GM06990 (cell line): ENCODE measurements at regions not wholly inside any gene's neighbourhood (a gene's known extent, or its start where the extent isn't known, plus 50 kb on each side); places are given as distances from the start of the nearest gene placed in this dataset.

Experiments used
- DNase-seq: peaks from one replicate; pipeline ENCODE4 v3.0.0-alpha.2; 2011; ENCODE audit not compliant: insufficient read length; ENCODE audit errors: extremely low read depth
- H3K27me3 ChIP-seq: replicated peaks from 2 replicates; pipeline ENCODE4 v1.6.0; 2011; ENCODE audit warnings: low read length; ENCODE audit not compliant: control insufficient read depth, insufficient read depth
- H3K36me3 ChIP-seq: 2 replicates; pipeline ENCODE4 v1.5.1; 2011; ENCODE audit warnings: low read length; ENCODE audit not compliant: control insufficient read depth, insufficient read depth
- H3K4me3 ChIP-seq: replicated peaks from 2 replicates; pipeline ENCODE4 v1.5.1; 2011; ENCODE audit warnings: low read depth, mild to moderate bottlenecking, control low read depth, low read length
- CTCF ChIP-seq: IDR thresholded peaks from 2 replicates; pipeline ENCODE4 v1.5.1; 2011; ENCODE audit warnings: low read length, control low read depth, mild to moderate bottlenecking, inconsistent platforms; ENCODE audit not compliant: insufficient read depth, poor library complexity, severe bottlenecking

GRCh38 chr12:115255962-115256361 lies 572.0 kb upstream of the TBX3 start:
- Histone ChIP-seq H3K36me3 (no peaks in the 10 kb centered on the region), H3K4me3 (no peak overlapping the region), H3K27me3 (no peaks in the 10 kb centered on the region)
- DNase-seq = no peak
- TF ChIP-seq CTCF = no peak

- TF ChIP-seq CTCF = no peak
- Histone ChIP-seq H3K4me3 (no peak overlapping the region), H3K27me3 (no peaks in the 10 kb centered on the region), H3K36me3 (no peaks in the 10 kb centered on the region)
- no peak for DNase-seq
These were observed 571.3 kb upstream of the TBX3 start for GRCh38 chr12:115255257-115255656.

DNA sequence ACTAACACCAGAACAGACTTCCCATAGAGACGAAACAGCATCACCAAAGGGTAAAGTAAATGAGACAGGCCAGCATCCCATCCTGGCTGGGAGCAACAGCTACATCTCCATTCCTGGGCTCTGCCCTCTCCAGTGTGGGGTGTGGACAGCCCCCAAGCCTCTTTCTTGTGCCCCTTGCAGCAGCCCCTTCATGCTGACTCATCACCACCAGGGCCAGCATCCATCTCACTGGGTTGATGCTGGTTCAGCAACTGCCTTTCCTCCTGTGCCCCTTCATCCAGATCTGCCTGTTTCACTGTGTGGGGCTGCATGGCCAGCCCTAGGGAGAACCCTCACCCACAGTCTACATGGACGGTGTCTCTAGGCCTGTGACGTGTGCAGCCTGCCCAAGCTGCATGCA lies 569.1 kb upstream of the TBX3 start:
- TF ChIP-seq CTCF = no peak
- Histone ChIP-seq H3K27me3 (no peaks in the 10 kb centered on the region), H3K36me3 (no peaks in the 10 kb centered on the region), H3K4me3 (no peak overlapping the region)
- DNase-seq = no peak

DNA sequence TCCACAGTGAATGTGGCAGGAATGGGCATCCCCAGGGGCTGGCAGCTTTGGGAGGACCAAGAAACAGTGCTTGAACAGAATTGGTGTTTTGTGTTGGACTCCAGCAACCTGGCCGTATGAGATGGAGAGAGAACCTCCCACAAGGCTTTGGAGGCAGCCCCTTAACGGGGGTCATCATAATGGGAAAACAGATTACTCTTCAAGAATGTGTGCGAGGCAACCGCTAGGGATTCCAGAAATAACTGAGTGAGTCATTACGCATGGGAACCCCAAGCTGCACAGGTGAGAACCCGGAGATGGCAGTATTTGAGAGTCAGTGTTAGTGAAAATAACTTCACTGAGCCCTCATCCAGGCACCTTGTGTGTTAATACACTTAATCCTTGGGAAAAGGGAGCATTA lies 567.8 kb upstream of the TBX3 start:
- no peaks in the 10 kb centered on the region for H3K27me3 ChIP-seq
- no peak overlapping the region for H3K4me3 ChIP-seq
- no peaks in the 10 kb centered on the region for H3K36me3 ChIP-seq
- DNase-seq = no peak
- TF ChIP-seq CTCF = no peak

DNA sequence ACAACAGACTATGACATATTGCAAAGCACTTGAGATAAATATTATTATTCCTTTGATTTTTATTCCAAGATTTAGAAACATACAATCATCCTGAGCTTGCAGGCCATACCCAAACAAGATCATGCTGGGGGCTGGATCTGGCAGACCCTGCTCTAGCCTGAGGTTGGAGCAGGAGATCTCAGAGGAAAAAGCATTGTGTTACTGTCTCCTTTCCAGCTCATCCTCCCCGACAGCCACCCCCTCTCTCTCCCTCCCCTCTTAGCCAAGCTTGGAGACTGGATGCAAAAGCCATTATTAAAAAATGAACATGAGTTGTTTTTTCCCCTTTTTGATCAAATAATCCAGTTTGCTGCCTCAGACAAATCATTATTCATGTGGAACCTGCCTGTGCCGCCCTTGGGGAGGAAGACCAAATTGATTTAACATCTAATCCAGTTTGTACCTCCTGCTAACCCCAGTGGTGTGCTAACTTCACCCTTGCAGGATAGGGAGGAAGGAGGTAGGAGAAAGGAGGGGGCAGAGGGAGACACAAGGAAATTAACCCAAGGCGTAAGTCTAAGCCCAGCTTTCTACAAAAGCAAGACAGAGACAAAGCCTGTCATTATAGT lies 565.8 kb upstream of the TBX3 start:
- Histone ChIP-seq H3K36me3 (no peaks in the 10 kb centered on the region), H3K27me3 (no peaks in the 10 kb centered on the region), H3K4me3 (no peak overlapping the region)
- TF ChIP-seq CTCF = no peak
- DNase-seq = no peak

GRCh38 chr12:115245020-115245419 lies 561.0 kb upstream of the TBX3 start:
- H3K4me3 ChIP-seq = no peak overlapping the region
- DNase-seq = no peak
- TF ChIP-seq CTCF = no peak
- H3K27me3 ChIP-seq = no peaks in the 10 kb centered on the region
- no peaks in the 10 kb centered on the region for H3K36me3 ChIP-seq
